ENCODE measurements at regions not wholly inside any gene's neighbourhood (a gene's known extent, or its start where the extent isn't known, plus 50 kb on each side); places are given as distances from the start of the nearest gene placed in this dataset.

GRCh38 chr10:2137549-2138174 lies 400.3 kb upstream of the ADARB2 start:
- TF ChIP-seq MAX (IDR thresholded peaks at IDR 0.05) (no peak), RAD21 (IDR thresholded peaks at IDR 0.05) (peak in 1 of 2 donors; percentile 52)
- TF ChIP-seq, protein P1, sequence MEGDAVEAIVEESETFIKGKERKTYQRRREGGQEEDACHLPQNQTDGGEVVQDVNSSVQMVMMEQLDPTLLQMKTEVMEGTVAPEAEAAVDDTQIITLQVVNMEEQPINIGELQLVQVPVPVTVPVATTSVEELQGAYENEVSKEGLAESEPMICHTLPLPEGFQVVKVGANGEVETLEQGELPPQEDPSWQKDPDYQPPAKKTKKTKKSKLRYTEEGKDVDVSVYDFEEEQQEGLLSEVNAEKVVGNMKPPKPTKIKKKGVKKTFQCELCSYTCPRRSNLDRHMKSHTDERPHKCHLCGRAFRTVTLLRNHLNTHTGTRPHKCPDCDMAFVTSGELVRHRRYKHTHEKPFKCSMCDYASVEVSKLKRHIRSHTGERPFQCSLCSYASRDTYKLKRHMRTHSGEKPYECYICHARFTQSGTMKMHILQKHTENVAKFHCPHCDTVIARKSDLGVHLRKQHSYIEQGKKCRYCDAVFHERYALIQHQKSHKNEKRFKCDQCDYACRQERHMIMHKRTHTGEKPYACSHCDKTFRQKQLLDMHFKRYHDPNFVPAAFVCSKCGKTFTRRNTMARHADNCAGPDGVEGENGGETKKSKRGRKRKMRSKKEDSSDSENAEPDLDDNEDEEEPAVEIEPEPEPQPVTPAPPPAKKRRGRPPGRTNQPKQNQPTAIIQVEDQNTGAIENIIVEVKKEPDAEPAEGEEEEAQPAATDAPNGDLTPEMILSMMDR (IDR thresholded peaks at IDR 0.05; ENCODE audit: low read depth, low read length, missing input control) = no peak
